SK-N-DZ (cell line): ENCODE measurements at regions not wholly inside any gene's neighbourhood (a gene's known extent, or its start where the extent isn't known, plus 50 kb on each side); places are given as distances from the start of the nearest gene placed in this dataset.

Experiments
- DNase-seq: peaks from one replicate; pipeline ENCODE4 v3.0.0-alpha.2; 2015; ENCODE audit warnings: low spot score

DNA sequence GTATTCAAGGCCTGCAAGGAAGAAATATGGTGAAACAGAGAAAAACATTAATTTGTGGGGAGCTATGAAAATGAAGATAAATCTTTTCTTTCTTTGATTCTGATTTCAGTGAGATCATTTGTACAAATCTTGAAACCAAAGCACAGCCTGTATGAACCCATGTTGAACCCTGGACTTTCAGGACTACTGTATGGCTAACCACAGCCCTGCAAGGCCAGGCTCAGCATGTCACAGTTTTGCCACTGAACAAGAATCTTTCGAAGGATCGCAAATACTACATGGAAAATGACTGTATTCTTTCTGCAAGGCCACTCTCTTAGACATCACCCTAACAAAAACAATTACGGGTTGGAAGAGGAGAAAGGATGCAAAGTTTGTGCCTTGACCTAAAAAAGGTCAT lies 161.7 kb upstream of the MAF start:
- no peak for DNase-seq

- no peak for DNase-seq
Observed at GRCh38 chr16:79758615-79759346, 158.2 kb upstream of the MAF start.

- no peak for DNase-seq
Observed at GRCh38 chr16:79757968-79758367, 157.4 kb upstream of the MAF start.

GRCh38 chr16:79757163-79757562 lies 156.6 kb upstream of the MAF start:
- DNase-seq = peak; percentile 41

GRCh38 chr16:79756571-79756970 lies 156.0 kb upstream of the MAF start:
- no peak for DNase-seq

DNA sequence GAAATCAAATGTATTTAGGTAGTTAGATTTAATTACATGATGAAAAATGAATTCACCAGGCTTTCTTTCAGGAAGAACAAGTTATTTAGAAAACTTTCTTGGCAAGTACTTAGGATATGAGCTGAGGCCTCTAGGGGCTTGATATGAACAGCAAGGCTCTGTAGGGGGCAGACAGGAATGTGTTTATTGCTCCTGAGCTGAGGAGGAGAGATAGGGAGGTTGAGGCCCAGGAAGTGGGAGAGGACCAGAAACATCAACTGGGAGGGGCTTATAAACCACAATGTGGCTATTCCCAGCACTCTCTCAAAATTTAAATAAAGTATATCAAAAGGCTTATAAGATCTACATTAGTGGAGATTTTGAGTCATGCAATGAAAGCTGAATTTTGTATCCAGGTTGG lies 154.0 kb upstream of the MAF start:
- no peak for DNase-seq

DNA sequence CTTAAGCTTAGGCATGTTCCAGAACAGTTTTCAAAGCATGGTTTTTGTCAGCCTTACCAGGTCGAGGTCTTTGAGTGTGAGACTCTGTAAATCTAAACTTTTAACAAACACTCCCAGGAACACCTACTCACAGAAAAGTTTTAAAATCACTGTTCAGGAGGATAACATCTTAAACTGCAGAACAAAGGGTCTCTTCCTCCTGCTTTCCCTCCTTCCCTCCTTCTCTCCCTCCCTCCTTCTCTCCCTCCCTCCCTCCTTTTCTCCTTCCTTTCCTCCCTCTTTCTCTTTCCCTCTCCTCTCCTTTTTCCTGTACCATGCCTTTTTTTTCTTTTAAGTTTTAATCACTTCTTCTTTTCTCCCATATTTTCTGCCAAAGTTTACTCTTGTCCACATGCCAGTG lies 153.5 kb upstream of the MAF start:
- DNase-seq = no peak

DNA sequence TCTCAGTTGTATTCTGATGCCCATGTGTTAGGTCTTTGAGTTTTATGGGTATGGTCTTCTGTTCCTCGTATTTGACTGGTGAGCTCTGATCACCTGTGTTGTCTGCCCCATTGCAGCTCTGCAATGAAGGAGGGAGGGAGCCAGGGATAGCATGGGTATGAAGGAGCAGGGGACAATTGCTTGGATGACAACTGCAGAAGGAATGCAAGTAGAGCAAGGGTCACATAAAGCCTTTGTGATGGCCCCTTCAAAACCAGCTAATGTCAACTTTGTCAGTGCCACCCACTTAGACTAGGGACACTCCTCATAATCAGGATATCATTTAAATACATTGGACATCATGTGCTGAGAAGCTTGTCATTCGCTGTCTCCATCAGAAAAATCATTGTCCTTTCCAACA lies 152.7 kb upstream of the MAF start:
- no peak for DNase-seq

GRCh38 chr16:79752396-79752795 lies 151.9 kb upstream of the MAF start:
- DNase-seq = no peak

DNA sequence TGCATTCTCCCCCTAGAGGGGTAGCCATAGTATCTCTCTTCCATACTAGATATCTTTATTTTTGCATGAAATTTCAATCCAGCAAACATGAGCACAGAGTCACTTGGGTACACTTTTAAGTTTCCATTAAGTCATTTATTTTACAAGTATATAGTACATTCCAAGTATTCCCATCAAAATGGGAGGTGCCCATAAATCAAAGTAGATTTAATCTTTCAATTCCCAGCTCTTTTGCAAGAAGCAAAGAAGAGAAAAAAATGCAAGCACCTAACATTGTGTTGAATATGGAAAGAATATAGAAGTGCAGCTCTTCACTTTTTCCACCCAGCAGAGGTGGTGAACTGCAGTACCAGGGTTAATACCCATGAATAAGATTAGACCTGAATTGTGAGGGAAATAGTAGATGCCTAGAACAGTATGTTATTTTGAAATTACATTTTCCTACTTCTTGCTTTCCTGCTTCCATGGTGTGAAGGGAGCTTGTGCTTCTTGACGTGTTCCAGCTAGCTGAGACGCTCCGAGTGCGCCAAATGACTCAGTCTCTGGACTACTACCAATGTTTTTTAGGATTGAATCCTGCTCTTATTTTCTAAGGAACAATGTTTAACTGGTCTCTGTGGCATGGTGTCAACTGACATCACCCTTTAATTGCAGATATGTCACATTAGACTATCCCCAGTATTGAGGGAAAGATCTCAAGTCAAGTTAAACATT lies 151.1 kb upstream of the MAF start:
- DNase-seq = no peak

- DNase-seq = no peak
Observed at GRCh38 chr16:79750311-79750710, 149.8 kb upstream of the MAF start.

DNA sequence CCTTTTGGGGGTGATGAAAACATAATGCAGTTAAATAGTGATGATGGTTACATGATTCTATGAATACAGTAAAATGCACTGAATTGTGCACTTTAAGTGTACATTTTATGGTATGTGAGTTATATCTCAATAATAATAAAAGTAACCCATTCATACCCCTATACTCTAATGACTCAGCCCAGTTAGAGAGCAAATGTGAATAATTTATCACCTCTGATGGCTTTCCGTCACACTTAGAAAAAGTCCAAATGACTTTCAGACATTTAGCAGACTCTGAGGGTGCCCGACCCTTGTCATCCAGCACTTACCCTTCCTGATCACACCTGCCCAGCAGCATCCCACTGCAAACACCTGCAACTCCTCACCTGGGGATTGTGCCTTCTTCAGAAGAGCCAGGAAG lies 148.1 kb upstream of the MAF start:
- DNase-seq = no peak

DNA sequence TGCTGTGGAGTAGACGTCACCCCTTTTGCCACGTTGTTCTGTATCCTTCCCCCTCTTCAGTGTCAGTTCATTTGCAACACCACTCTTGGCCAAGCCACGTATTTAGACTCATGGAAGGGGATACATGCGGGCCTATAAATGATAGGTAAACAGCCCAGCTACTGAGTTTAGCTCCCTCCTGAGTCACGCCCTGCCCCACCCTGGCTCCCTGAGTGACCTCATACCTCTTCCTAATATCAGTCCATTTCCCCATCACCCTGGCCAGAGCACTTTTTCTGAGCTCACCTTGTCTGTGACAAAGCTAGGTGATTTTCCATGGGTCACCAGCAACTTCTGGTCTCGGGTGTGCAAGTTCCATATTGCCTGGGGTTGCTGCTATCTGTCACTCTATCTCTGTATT lies 147.2 kb upstream of the MAF start:
- DNase-seq = no peak

DNA sequence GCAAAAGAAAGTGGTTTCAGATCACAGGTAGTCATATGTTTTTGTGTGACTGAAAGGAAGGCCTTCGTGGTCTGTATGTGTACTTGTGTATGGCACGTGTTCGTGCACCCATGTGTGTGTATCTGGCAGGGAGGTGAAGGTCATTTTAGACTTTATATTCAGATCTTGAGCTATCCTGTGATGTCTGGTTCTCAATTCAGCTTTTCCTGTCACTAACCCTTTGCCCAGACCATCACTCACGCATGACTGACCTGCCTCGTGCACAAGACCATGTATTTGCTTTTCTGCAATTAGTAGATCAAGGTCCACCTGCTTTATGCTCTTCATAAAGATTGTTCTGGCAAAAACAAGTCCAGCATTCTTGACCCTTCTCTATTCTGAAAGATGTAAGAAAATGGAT lies 139.7 kb upstream of the MAF start:
- no peak for DNase-seq

DNA sequence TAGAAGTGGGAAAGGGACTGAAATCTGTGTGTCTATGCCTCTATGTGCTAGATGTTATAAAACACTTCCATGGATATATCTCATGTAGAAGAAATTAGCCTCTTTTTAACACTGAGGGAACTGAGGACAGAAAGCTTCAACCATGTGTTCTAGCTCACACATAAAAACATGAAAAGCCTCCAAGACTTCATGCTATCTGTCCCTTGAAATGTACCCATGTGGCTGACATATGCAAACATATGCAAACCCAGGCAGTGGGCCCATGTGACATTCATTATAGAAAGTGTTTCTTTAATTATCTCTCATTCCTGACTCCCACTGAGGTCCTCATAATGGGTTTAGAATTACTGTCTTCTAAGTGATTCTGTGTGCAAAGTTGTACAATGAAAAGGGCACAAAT lies 134.7 kb upstream of the MAF start:
- DNase-seq = no peak

- DNase-seq = no peak
Observed at GRCh38 chr16:79734721-79735120, 134.2 kb upstream of the MAF start.

- no peak for DNase-seq
Observed at GRCh38 chr16:79728923-79729240, 128.3 kb upstream of the MAF start.

GRCh38 chr16:79728048-79728922 lies 127.7 kb upstream of the MAF start:
- no peak for DNase-seq

- no peak for DNase-seq
Observed at GRCh38 chr16:79726902-79727301, 126.4 kb upstream of the MAF start.

GRCh38 chr16:79725051-79725450 lies 124.5 kb upstream of the MAF start:
- no peak for DNase-seq

GRCh38 chr16:79723583-79724168 lies 123.1 kb upstream of the MAF start:
- DNase-seq = no peak

- no peak for DNase-seq
Observed at GRCh38 chr16:79721270-79721669, 120.7 kb upstream of the MAF start.
